CD14-positive monocyte (primary cell): ENCODE measurements at regions not wholly inside any gene's neighbourhood (a gene's known extent, or its start where the extent isn't known, plus 50 kb on each side); places are given as distances from the start of the nearest gene placed in this dataset.

ENCODE experiments used
- DNase-seq, 3 donors: peaks; one replicate each; pipeline ENCODE4 v3.0.0-alpha.2; 2011 to 2022
- H2AFZ ChIP-seq: 2 replicates; pipeline ENCODE4 v1.6.0; 2012; ENCODE audit warnings: mild to moderate bottlenecking, low read depth, low read length, inconsistent platforms; ENCODE audit not compliant: insufficient read depth, poor library complexity, severe bottlenecking
- H3K27ac ChIP-seq, 2 donors: 1 replicate in 1 of 2; 2 replicates in 1 of 2; pipeline ENCODE4 v1.5.1; 2012 to 2013; ENCODE audit warnings: low read length in 2 of 2, control low read depth in 1 of 2, inconsistent platforms in 1 of 2, low read depth in 1 of 2, mild to moderate bottlenecking in 1 of 2
- H3K27me3 ChIP-seq, 2 donors: one replicate each; pipeline versions ENCODE4 v1.6.0 to v1.6.1; 2011 to 2013; ENCODE audit warnings: low read length in 2 of 2; ENCODE audit not compliant: control insufficient read depth in 2 of 2, insufficient read depth in 2 of 2
- H3K36me3 ChIP-seq, 2 donors: replicated peaks in 1 of 2; 1 replicate in 1 of 2; 2 replicates in 1 of 2; pipeline versions ENCODE4 v1.5.1 to v1.6.1; 2012 to 2013; ENCODE audit warnings: low read length in 2 of 2, control low read depth in 1 of 2, inconsistent platforms in 1 of 2, mild to moderate bottlenecking in 1 of 2; ENCODE audit not compliant: insufficient read depth in 2 of 2, control insufficient read depth in 1 of 2
- H3K4me1 ChIP-seq, 2 donors: 1 replicate in 1 of 2; 2 replicates in 1 of 2; pipeline versions ENCODE4 v1.5.1 to v1.6.1; 2012 to 2013; ENCODE audit warnings: low read length in 2 of 2, control low read depth in 1 of 2, inconsistent platforms in 1 of 2, mild to moderate bottlenecking in 1 of 2, moderate library complexity in 1 of 2; ENCODE audit not compliant: insufficient read depth in 2 of 2, control insufficient read depth in 1 of 2
- H3K4me2 ChIP-seq: replicated peaks from 2 replicates; pipeline ENCODE3; 2012; ENCODE audit warnings: low read length, moderate library complexity, mild to moderate bottlenecking; ENCODE audit not compliant: poor library complexity, severe bottlenecking; ENCODE audit errors: extremely low read depth
- H3K4me3 ChIP-seq, 3 experiments: fragments of 200-600 bp in 1 of 3; sonication (generic) in 1 of 3; replicated peaks in 1 of 3; 1 replicate in 2 of 3; 2 replicates in 1 of 3; pipeline ENCODE4 v1.5.1; 2011 to 2013; ENCODE audit warnings: low read length in 3 of 3, mild to moderate bottlenecking in 3 of 3, control low read depth in 2 of 3, low read depth in 2 of 3, inconsistent platforms in 1 of 3, moderate library complexity in 1 of 3
- H3K79me2 ChIP-seq: 2 replicates; pipeline ENCODE4 v1.6.0; 2012; ENCODE audit warnings: mild to moderate bottlenecking, control low read depth, inconsistent platforms, low read length, moderate library complexity; ENCODE audit not compliant: insufficient read depth
- H3K9ac ChIP-seq: 2 replicates; pipeline ENCODE4 v1.6.0; 2017; ENCODE audit warnings: low read length, mild to moderate bottlenecking; ENCODE audit not compliant: insufficient read depth, poor library complexity, severe bottlenecking
- H3K9me3 ChIP-seq, 2 donors: replicated peaks in 1 of 2; 1 replicate in 1 of 2; 2 replicates in 1 of 2; pipeline versions ENCODE4 v1.5.1 to v1.6.1; 2012 to 2013; ENCODE audit warnings: low read length in 2 of 2, control low read depth in 1 of 2; ENCODE audit not compliant: control insufficient read depth in 1 of 2, insufficient read depth in 1 of 2
- H4K20me1 ChIP-seq: 2 replicates; pipeline ENCODE4 v1.6.0; 2012; ENCODE audit warnings: mild to moderate bottlenecking, low read length, control low read depth, moderate library complexity; ENCODE audit not compliant: insufficient read depth
- H3K27ac Mint-ChIP-seq, 7 donors: one replicate each; pipeline ENCODE4 v1.8.0; 2020; ENCODE audit warnings: mild to moderate bottlenecking in 7 of 7, mixed read lengths in 7 of 7, moderate library complexity in 6 of 7, inconsistent platforms in 2 of 7
- H3K27me3 Mint-ChIP-seq, 3 donors: one replicate each; pipeline ENCODE4 v1.8.0; 2021 to 2022; ENCODE audit warnings: low read depth in 3 of 3, mild to moderate bottlenecking in 3 of 3, mixed read lengths in 3 of 3, moderate library complexity in 3 of 3, inconsistent platforms in 1 of 3
- H3K36me3 Mint-ChIP-seq, 2 donors: one replicate each; pipeline ENCODE4 v1.8.0; 2020; ENCODE audit warnings: mixed read lengths in 2 of 2, inconsistent platforms in 1 of 2, mild to moderate bottlenecking in 1 of 2
- H3K4me1 Mint-ChIP-seq: one replicate; pipeline ENCODE4 v1.8.0; 2020; ENCODE audit warnings: mild to moderate bottlenecking, mixed read lengths
- H3K4me3 Mint-ChIP-seq, 2 donors: one replicate each; pipeline ENCODE4 v1.8.0; 2020; ENCODE audit warnings: mild to moderate bottlenecking in 2 of 2, mixed read lengths in 2 of 2, moderate library complexity in 1 of 2
- H3K9me3 Mint-ChIP-seq, 7 donors: one replicate each; pipeline ENCODE4 v1.8.0; 2020 to 2022; ENCODE audit warnings: mixed read lengths in 7 of 7, mild to moderate bottlenecking in 6 of 7, moderate library complexity in 6 of 7, inconsistent platforms in 2 of 7
- WGBS: methylation state at CpG from one replicate; pipeline ENCODE4 v1.1.5; 2013; ENCODE audit warnings: missing lambda C conversion rate; ENCODE audit not compliant: insufficient coverage; 5-methylcytosine and 5-hydroxymethylcytosine counted together
- intact Hi-C, 2 donors: fragments of 100-400 bp; cut with micrococcal nuclease; formaldehyde crosslinking; loops; one replicate each; pipeline versions ENCODE4 v1.15.0 to v1.15.1; 2023
- TF ChIP-seq, protein P1 (sequence below): fragments of 200-600 bp; IDR thresholded peaks from one replicate; pipeline ENCODE4 v1.8.0; 2022; ENCODE audit warnings: antibody characterized with exemption, mild to moderate bottlenecking

DNA sequence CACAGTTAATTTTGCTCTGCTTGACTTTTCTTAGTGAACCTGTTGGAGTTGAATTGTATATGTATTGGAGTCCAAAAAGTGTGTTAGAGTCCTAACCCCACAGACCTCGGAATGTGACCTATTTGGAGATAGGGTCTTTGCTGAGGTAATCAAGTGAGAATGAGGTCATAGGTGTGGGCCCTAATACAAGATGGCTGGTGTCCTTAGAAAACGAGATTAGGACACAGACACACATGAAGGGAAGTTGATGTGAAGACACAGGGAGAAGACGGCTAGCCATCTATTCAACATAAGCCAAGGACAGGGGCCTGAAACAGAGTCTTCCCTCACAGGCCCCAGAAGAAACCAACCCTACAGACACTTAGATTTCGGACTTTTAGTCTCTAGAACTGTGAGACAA lies 260.6 kb upstream of the NEBL start:
- Histone ChIP-seq H3K36me3 (no peaks in the 10 kb centered on the region), H3K9ac (no peak overlapping the region), H3K9me3 (peaks cover 0 to 8% of the 10 kb centered on the region in 2 donors), H3K27me3 (peaks cover 0 to 2% of the 10 kb centered on the region in 2 donors), H2AFZ (no peak overlapping the region), H3K4me3 (no peak overlapping the region), H4K20me1 (no peaks in the 10 kb centered on the region), H3K27ac (no peak overlapping the region), H3K4me1 (no peaks in the 10 kb centered on the region), H3K79me2 (no peaks in the 10 kb centered on the region), H3K4me2 (no peak overlapping the region)
- Mint-ChIP-seq H3K27ac (no peak overlapping the region), H3K4me3 (no peak overlapping the region), H3K4me1 (no peaks in the 10 kb centered on the region), H3K27me3 (peaks cover 1 to 6% (median 3%) of the 10 kb centered on the region in 3 donors), H3K36me3 (peaks cover 0 to 6% of the 10 kb centered on the region in 2 donors), H3K9me3 (peaks cover 0 to 7% (median 0%) of the 10 kb centered on the region in 7 donors)
- TF ChIP-seq, protein P1, sequence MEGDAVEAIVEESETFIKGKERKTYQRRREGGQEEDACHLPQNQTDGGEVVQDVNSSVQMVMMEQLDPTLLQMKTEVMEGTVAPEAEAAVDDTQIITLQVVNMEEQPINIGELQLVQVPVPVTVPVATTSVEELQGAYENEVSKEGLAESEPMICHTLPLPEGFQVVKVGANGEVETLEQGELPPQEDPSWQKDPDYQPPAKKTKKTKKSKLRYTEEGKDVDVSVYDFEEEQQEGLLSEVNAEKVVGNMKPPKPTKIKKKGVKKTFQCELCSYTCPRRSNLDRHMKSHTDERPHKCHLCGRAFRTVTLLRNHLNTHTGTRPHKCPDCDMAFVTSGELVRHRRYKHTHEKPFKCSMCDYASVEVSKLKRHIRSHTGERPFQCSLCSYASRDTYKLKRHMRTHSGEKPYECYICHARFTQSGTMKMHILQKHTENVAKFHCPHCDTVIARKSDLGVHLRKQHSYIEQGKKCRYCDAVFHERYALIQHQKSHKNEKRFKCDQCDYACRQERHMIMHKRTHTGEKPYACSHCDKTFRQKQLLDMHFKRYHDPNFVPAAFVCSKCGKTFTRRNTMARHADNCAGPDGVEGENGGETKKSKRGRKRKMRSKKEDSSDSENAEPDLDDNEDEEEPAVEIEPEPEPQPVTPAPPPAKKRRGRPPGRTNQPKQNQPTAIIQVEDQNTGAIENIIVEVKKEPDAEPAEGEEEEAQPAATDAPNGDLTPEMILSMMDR, result no peak
- intact Hi-C loops, result no loop called here
- no CpG with 5 or more reads among the region's 4 CpGs for WGBS
- no peak for DNase-seq

DNA sequence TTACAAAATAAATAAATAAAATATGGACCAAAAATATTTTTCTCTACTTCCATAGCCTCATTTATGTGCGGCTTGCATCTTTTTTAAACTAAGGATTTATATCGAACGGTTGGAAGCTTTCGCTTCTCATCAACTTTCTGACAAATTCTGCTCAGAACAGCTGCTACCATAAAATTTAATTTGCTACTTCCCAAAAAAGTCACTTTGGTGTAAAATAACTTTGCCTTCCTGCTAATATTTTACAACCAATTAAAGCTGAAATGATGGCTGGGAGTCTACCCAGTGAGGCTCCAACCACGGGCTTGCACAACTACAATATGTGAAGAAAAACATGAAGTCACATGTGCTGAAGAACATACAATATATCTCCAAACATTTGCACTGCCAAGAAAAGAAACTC lies 253.1 kb upstream of the NEBL start:
- Histone ChIP-seq H3K9ac (no peak overlapping the region), H3K27ac (no peak overlapping the region), H4K20me1 (no peaks in the 10 kb centered on the region), H3K9me3 (no peaks in the 10 kb centered on the region), H3K4me2 (no peak overlapping the region), H3K4me1 (no peaks in the 10 kb centered on the region), H3K79me2 (no peaks in the 10 kb centered on the region), H3K4me3 (no peak overlapping the region), H3K36me3 (no peaks in the 10 kb centered on the region), H2AFZ (no peak overlapping the region), H3K27me3 (no peaks in the 10 kb centered on the region)
- TF ChIP-seq, protein P1, result no peak
- peaks cover 0 to 4% (median 2%) of the 10 kb centered on the region in 3 donors for H3K27me3 Mint-ChIP-seq
- no peak overlapping the region for H3K4me3 Mint-ChIP-seq
- no peak for DNase-seq
- peaks cover 0 to 9% (median 2%) of the 10 kb centered on the region in 7 donors for H3K9me3 Mint-ChIP-seq
- H3K27ac Mint-ChIP-seq, result no peak overlapping the region
- WGBS, result 94% methylated on average over 3 of the region's 5 CpGs
- peaks cover 0 to 6% of the 10 kb centered on the region in 2 donors for H3K36me3 Mint-ChIP-seq
- intact Hi-C loops, result no loop called here
- no peaks in the 10 kb centered on the region for H3K4me1 Mint-ChIP-seq
